SK-N-DZ (cell line): ENCODE measurements at regions not wholly inside any gene's neighbourhood (a gene's known extent, or its start where the extent isn't known, plus 50 kb on each side); places are given as distances from the start of the nearest gene placed in this dataset.
"Not testable (repeated sequence)": the region's sequence is repeated elsewhere in the genome, so short reads cannot be mapped to it uniquely, and the experiment has no call there.

ENCODE experiments used
- DNase-seq: peaks from one replicate; pipeline ENCODE4 v3.0.0-alpha.2; 2015; ENCODE audit warnings: low spot score

GRCh38 chr13:104678161-104678560, 1611.9 kb upstream of the SLC10A2 start:
- DNase-seq, result no peak

DNA sequence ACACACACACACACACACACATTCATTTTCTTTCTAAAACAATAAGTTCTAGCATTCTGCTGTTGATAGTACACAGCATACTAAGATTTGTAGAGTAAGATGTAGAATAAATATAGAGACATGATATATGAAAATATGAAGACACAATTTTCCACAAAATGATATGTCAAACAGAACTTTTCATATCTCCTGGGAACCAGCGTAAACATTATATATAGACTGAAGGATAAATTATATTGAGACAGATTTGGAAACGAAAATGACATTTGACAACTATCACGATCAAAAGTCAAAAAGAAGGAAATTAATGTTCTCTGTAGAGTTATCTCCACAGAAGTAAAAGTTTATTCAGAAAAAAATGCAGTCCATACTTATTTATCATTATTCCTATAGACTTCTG, 1605.7 kb upstream of the SLC10A2 start:
- no peak for DNase-seq

GRCh38 chr13:104657196-104657595, 1591.0 kb upstream of the SLC10A2 start:
- DNase-seq, result no peak

DNA sequence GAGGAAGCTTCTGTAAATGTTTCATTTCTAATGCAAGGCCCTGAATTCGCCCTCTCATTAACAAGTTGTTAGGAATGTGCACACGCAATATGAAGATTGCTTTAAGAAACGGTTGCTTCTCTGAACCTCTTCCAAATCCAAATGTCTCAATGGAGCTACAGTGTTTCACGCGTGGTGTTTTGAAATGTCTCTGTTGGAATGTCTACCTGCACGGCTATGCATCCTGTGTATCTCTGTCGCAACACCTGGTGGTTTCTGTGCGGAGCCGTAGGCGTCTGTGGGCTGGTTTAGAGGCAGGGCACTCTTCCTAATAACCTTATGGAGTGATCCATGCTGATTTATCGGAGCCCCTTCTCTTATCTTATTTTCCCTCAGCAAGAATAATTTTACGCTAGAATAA, 1584.2 kb upstream of the SLC10A2 start:
- DNase-seq, result no peak

DNA sequence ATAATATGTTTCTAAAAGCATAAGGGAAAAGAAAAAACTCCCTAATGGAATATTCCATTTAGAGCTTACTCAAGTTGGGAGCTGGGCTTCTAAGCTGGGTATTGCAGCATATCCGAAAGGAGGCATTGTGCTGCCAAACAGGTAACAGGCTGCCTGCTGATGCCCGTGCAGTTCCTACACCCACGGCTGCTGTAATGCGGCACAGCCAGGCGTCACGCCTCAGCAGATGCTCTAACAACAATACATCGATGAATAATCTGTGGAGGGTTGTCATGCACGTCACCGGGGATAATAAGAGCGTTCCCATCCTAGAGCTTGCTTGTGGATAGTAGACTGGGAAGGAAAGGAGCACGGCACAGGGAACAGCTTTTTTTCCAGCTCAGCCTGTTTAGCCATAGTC, 1582.1 kb upstream of the SLC10A2 start:
- no peak for DNase-seq

DNA sequence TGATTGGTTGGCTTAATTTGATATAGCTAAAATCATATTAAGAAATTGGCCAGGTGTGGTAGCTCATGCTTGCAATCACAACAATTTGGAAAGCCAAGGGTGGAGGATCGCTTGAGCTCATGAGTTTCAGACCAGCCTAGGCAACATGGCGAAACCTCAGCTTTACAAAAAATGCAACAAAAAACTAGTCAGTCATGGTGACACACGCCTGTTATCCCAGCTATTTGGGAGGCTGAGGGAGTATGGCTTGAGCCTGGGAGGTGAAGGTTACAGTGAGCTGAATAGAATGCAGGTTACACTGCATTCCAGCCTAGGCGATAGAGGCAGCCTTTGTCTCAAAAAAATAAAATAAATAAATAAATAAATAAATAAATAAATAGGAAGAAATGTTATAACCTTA, 1579.6 kb upstream of the SLC10A2 start:
- DNase-seq, result no peak

GRCh38 chr13:104641309-104641708, 1575.1 kb upstream of the SLC10A2 start:
- peak; percentile 64 for DNase-seq

- DNase-seq, result no peak
Measured at GRCh38 chr13:104635879-104636278, 1569.7 kb upstream of the SLC10A2 start.

- no peak for DNase-seq
Measured at GRCh38 chr13:104634016-104634415, 1567.8 kb upstream of the SLC10A2 start.

GRCh38 chr13:104632736-104633135, 1566.5 kb upstream of the SLC10A2 start:
- no peak for DNase-seq

- no peak for DNase-seq
Measured at GRCh38 chr13:104625201-104625600, 1559.0 kb upstream of the SLC10A2 start.

DNA sequence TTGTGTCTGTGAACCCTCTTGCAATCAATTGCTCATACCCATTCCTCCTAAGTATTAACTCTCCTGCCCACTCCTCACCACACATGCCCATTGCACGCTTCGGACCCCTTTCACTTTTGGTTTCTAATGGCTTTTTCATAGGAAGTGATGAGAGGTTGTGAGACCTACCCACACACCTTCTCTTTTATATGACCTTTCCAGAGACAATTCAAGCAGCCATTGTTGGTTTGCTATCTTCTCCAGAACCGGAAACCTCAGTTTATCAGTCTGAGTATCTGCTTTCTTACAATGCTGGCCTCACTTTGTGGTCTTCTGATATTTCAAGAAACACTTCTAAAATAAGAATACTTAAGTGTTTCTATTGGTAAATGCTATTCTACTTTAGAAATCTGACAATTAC, 1550.8 kb upstream of the SLC10A2 start:
- DNase-seq, result no peak

- no peak for DNase-seq
Measured at GRCh38 chr13:104614361-104615145, 1548.3 kb upstream of the SLC10A2 start.

GRCh38 chr13:104608331-104608730, 1542.1 kb upstream of the SLC10A2 start:
- DNase-seq, result no peak

- not testable (repeated sequence) for DNase-seq
Measured at GRCh38 chr13:104605435-104605834, 1539.2 kb upstream of the SLC10A2 start.

- DNase-seq, result no peak
Measured at GRCh38 chr13:104597546-104598180, 1531.4 kb upstream of the SLC10A2 start.

DNA sequence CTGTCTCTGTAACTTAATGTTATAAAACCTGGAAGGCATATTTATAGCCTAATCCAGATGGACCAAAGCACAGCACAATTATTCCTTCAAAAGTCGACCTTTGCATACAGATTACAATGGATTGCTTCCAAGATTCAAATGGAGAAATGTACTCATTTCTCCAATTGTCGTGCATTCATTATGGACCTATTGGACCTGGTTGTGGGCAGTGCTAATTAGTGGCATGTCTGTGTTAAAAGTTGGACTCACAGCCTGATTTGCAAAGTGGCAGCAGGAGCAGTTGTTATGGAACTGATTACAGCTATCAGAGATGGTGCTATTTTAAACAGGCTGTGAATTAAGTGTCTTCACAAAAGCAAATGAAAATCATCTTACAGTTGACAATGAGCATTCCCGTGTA, 1529.3 kb upstream of the SLC10A2 start:
- DNase-seq, result no peak

DNA sequence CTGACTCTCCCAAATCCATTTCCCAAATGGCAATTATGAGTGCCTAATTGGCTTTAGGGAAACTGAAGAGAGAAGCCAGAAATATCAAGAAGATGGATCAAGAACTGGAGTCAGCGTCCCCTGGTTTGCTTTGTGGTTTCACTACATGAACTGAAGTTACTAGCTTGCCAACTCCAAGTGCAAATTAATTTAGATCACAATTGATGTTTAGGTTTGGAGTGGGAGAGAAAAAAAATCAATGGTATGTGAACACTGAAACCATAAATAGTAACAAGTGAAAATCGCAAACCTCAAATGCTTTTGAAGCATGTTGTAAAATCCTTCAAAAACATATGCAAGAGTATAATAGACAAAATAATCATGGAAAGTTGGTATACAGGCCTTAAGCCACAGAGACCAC, 1528.6 kb upstream of the SLC10A2 start:
- DNase-seq, result no peak

DNA sequence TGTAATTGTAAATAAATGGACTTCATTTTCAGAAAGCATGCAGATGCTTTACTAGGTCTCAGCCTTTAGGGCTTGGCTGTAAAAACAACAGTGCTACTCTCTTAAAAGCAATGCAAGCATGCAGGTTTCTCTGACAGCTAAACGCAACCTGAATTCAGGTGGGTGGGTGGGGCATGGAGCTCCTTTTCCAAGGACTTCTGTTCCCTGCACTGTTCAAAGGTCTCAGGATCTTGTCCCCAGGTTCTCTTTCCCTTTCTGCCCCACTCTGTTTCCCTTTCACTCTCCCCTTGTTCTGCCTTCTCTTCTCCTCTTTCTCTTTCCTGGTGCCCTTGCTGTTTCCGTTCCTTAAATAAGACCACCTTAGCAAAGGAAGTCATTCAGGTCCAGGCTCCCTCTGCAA, 1527.5 kb upstream of the SLC10A2 start:
- no peak for DNase-seq

DNA sequence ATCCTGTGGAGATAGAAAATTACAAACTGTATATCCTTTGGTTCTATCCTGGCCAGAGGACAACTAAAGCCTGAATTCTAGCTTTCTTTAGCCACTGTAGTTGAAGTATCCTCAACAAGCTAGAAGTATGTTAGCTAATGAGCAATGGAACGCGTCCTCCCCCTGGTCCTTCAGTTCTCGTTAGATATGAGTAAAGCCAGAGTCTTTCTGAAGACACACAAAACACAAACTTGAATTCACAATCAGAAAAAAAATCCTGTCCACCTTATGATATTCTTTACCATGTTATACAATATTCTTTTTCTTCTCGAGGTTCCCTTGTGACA, 1527.0 kb upstream of the SLC10A2 start:
- peak; percentile 26 for DNase-seq

GRCh38 chr13:104592545-104593250, 1526.5 kb upstream of the SLC10A2 start:
- no peak for DNase-seq

DNA sequence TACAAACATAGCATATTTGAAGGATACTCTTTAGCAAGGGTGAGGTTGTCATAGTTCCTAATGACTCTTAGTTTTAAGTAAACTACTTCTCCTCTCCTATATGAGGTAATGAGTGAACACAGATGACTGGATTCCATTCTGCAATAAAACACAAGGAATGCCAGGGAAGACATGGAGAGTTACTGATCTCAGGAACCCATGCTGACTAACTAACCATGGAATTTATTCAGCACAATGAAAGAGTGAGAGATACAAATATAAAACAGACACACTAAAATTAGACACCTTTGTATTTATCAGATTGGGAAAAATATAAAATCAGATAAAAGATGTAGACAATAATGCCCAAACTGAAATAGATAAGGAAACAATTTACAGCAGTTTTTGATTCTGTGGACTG, 1525.9 kb upstream of the SLC10A2 start:
- DNase-seq, result no peak
